GM23248 (cell line): ENCODE measurements at regions not wholly inside any gene's neighbourhood (a gene's known extent, or its start where the extent isn't known, plus 50 kb on each side); places are given as distances from the start of the nearest gene placed in this dataset.

Experiments
- EZH2 ChIP-seq: fragments of 200-600 bp; sonication (generic); IDR thresholded peaks from 2 replicates; pipeline ENCODE4 v1.6.1; 2018; ENCODE audit warnings: antibody characterized with exemption, mild to moderate bottlenecking; ENCODE audit not compliant: insufficient read depth, poor library complexity, severe bottlenecking
- EZH2phosphoT487 ChIP-seq: fragments of 200-600 bp; sonication (generic); IDR thresholded peaks from 2 replicates; pipeline ENCODE4 v1.6.1; 2018; ENCODE audit warnings: antibody characterized with exemption, moderate library complexity, mild to moderate bottlenecking, low read depth; ENCODE audit not compliant: insufficient read depth

- TF ChIP-seq EZH2phosphoT487 (no peak), EZH2 (no peak)
Observed at GRCh38 chr18:14912967-14913366, 165.0 kb downstream of the ANKRD30B start.
